T-helper 22 cell (primary cell): ENCODE measurements at regions not wholly inside any gene's neighbourhood (a gene's known extent, or its start where the extent isn't known, plus 50 kb on each side); places are given as distances from the start of the nearest gene placed in this dataset.
"Not testable (repeated sequence)": the region's sequence is repeated elsewhere in the genome, so short reads cannot be mapped to it uniquely, and the experiment has no call there.

Source experiments
- DNase-seq: peaks from one replicate; pipeline ENCODE4 v3.0.0-alpha.2; 2020; ENCODE audit warnings: low read depth

DNA sequence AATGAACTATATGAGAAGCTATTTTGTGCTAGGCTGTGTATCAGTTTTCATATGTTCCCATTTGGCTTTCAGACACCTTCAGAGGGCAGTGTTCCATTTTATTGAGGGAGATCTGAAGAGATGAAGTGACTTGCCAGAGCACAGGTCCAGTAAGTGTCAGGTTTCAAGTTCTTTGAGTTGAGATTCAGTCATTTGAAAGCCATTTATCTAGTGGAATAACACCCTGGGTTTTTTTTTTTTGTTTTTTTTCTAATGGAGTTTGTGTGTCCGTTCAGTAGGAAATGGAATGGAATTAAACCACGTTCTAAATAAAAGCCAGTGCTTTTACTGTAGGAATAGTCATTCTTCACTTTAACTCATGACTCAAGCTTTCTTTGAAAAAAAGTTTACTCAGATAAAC lies 652.9 kb upstream of the USP24 start:
- no peak for DNase-seq

DNA sequence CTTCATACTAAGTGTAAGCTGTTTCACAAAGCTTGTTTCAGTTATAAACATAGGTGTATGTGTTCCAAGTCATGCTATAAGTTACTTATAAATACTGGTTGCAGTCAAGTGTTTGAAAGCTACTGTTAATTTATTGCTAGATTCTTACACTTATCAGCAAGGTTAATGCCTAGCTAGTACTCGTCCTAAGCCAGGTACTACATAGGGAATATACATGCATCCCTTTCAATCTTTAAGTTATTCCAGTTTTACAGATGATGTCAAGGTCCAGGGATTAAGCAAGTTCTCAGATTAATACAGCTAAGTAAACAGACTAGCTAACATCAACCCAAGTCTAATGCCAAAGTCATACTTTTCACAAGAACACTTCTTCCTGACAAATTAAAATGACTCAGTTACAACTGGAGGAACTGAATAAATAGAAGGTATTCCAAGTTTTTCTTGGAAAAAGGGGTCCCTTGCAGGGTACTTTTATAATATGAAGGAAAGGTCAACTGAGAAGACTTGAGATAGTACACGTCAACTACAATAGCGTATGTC lies 652.2 kb upstream of the USP24 start:
- DNase-seq = no peak

DNA sequence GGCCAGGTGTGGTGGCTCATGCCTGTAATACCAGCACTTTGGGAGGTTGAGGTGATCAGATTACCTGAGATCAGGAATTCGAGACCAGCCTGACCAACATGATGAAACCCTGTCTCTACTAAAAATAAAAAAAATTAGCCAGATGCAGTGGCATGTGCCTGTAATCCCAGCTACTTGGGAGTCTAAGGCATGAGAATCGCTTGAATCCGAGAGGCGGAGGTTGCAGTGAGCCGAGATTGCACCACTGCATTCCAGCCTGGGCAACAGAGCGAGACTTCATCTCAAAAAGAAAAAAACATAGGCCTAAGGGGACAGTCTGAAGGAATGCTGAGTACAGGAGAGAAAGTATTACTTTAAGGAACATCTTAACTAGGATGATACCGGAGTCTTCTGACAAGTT lies 650.6 kb upstream of the USP24 start:
- DNase-seq = not testable (repeated sequence)

DNA sequence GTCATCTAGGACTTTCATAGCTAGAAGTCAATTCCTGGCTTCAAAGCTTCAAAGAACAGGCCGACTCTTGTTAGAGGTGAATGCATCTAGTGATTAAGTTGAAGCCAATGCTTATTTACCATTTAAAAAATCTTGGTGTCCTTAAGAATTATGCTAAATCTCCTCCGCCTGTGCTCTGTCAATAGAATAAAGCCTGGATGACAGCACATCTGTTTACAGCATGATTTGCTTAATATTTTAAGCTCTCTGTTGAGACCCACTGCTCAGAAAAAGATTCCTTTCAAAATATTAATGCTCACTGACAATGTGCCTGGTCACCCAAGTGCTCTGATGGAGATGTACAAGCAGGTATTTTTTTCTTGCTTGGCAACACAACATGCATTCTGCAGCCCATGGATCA lies 649.1 kb upstream of the USP24 start:
- DNase-seq = no peak

DNA sequence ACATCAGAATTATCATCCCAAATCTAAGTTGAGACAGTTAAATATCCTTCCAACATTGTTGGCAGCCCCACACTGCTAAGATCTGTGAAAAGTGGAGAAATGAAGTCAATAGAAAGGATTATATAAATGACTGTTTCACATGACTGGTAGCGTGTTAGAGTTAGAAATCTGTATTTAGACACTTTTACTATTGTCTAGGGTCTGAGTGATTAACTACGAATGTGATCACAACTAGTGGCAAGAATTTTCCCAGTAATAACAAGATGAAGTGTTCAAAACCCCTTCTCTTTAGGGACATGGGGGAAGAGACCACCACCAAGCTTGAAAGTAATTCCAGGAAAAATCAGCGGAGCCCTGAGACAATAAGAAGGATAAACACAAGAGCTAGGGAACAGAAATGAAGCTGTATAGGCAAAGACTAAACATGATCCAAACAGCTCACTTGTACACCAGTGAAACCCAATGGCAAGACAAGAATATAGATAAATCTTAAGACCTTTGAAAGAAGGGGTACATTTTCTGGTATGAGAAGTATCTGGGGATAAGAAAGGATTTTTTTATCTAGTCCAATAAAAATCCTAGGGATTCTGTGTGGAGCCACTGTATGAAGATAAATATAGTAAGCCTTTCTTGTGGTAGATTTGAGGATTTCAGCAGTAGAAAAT lies 646.6 kb upstream of the USP24 start:
- no peak for DNase-seq

DNA sequence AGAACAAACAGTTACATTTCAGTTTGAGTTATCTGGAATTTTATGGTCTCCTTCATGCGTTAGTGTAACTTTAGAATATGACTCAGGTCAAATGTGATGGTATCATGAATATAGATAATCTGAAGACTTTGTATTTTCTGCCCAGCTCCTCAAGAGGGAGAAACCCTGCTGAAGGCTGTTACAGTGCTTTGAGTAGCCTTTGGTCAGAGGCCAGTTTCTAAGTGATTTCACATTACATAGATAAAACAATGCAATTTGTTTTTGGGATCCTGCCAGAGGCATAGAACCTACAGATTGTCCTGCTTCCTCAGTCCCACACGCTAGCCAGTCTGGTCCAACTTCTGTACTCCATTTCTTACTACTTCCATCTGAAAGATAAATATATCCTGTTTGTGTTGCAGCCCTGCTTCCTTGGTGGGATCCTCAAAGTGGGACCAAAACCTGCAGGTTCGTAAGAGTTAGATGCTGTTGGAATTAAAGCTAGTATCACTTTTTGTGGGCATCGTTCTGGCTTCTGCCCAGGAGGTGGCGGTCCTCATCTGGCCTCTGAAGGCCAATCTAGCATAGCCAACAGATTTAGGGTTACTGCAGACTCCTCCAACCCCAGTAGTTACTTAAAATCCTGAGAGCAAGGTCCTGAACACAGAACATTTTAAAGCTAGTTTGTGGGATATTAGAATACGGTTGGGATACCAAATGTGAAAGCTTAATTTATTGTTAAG lies 645.8 kb upstream of the USP24 start:
- DNase-seq = no peak

DNA sequence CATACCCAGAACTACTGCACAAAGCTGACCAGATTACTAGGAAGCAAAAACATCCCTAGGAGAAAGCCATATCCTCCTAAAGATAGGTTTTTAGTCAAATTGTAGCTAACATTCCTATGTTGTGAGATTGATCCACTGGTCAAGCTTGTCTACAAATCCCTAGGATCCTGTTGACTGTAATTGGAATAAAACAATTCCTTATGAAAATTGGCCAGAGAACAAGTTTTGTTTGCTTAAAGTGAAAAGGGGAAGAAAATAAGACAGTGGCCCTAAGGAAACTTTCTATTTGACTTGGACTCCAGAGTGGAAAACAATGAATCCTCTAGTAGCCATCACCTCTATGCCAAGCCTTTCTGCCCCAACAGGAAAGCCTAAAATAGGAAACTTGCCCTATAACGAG lies 645.2 kb upstream of the USP24 start:
- DNase-seq = no peak

DNA sequence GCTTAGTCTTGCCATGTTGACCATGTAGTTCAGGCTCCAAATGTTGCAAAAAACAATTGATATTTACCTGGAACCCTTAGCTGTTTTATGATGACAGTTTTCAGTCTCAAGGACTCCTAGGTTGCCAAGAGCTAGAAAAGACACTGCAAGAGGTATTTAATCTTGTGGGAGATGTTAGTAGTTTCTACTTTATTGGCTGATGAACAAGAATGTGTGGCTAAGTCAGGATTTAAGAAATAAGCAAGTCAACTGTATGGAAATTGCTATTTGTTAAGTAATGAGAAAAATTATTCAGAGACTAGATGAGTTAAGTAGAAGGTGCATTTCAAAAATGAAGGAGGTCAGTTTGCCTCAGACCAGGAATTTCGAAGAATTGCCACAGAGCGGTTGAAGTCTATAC lies 639.7 kb upstream of the USP24 start:
- no peak for DNase-seq

DNA sequence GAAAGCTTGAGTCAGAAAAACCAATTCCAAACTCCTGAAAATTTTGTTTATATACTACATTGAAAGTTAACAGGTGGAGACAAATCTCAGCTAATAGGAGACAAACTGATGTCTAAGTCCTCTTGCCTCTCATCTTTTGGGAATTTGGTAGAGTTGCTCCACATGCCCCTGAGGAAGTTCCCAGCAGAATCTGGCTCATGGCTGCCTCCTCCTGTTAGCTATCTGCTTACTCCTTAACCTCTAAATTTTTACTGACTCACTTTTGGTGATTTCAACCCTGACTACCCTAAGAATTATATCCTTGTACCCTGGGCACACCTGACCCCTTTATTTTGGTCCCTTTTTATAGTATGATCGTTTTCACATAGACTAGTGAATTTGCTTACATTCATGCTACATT lies 633.7 kb upstream of the USP24 start:
- no peak for DNase-seq

DNA sequence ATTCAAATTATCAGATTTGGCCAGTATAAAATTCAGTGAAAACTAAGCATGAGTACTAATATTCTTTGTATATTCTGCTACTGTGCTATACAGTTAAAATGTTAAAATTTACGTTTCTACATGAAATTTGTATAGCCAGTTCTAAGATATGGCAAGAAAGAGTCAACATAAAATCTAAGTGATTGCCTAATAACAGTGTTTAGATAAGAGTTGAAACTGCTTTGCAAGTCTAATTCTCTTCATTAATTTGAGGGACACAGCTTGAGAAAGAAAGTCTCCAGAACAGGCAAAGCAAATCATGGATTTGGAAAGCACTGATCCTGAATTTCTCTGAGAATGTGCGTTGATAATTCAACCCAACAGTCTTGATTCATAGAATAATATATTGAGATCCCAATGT lies 630.9 kb upstream of the USP24 start:
- DNase-seq = no peak

DNA sequence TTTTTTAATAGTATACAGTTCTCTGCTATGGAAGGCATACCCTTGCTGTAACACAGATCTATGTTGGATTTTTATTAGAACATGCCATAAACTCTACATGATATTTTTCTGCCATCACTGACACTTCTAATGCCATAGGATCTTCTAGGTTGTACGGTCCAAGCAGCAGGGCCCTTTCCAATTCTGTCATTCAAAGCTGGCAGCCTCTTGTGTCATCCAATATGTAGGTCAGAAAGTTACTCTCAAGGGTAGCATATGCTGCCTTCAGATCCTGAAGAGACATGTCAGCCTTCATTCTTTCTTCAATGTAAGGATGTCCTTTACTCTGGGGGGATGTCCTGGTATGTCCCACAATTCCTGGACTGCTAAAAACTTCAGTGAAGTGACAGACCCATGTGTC lies 629.2 kb upstream of the USP24 start:
- DNase-seq = no peak

DNA sequence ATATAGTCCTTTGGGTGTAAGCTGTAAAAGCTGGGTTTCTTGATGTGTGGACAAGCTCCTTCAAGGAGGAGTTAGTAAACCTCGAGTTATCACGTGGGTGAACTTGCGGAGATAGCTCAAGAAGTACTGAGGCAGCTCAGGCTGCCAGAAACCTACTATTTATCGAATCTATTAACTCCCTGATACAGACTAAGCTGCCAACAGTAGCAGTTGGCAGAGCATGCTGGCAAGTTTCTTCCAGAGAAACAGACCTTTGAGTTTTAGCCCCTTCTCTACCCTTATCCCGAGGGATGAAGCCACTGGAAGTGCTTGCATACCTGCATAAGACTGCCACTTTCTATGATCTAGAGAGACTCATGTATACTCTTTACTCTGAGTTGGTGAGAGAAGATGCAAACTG lies 624.5 kb upstream of the USP24 start:
- DNase-seq = no peak

DNA sequence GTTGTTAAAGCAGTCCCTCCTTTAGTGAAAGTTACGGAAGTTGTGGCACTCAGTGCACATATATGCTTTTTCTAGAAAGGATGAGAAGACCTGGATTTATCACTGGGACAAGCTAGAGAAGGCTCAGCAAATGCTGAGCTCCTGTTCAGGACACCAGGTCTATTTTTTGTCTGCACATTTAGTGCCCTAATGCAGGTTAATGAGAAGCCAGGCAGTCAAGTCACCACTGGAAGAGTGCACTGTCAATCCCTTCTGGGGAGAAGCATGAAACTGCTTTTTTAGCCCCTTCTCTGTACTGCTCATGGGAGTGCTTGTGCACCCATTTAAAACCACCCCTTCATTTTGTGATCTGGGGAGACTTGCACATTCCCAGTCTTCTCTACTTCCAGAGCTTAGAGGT lies 624.1 kb upstream of the USP24 start:
- DNase-seq = no peak

DNA sequence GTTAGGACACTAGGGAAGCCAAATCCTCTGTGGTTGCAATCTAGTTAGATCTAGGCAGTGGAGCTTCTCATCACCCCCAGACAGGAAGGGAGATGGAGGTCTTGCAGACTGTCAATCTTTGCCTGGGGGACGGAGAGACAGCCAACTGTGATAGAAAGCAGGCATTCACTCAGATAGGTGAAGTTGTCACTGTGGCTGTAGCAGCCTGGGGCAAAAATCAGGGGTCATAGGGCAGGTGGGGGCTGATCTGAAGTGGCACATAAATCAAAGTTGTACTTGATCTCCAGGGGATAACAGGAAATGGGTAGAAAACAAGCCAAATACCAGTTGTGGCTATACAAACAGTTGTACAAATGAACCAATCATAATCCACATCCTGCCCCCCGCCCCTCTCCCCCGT lies 620.9 kb upstream of the USP24 start:
- no peak for DNase-seq

DNA sequence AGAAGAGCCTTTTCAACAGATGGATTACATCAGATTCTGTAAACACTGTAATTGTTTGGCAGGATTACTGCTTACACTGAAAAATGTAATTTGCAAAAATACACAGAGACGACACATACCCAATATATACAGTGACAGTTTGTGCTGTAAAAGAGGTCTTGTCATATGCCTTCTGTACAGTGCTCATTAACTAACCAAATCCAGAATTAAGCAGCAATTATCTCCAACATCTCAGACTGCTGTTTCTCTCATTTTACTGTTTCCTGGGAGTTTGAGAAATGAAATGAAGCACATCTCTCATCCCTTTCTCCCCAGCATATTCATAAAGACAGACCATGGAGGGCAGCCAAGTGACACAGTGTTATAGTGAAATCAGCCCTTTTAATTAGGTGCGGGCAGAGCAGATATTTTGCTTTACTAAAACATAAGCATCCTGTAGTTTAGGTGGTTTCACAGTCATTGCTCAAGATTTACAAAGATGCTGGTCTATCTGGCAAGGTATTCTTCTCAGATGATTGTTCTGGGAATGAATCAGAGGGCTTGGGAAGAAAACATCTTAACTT lies 618.4 kb upstream of the USP24 start:
- no peak for DNase-seq

DNA sequence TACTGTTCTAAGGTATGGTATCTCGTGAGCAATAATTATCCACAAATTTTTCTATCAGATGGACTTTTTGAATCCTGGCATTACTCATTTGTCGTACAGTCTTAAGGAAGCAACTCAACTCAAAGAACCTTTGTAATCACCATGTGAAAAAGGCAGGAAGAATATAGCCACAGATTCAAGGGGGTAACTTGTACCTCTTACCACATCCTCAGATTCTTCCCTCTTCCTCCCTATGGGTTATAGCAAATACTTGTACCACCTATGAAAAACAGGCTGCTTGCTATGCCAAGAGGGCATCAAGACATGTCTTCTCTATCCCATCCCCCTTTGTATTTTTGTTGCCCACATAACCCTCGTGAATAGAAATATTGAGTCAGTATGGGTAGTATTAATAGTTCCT lies 616.6 kb upstream of the USP24 start:
- DNase-seq = no peak

DNA sequence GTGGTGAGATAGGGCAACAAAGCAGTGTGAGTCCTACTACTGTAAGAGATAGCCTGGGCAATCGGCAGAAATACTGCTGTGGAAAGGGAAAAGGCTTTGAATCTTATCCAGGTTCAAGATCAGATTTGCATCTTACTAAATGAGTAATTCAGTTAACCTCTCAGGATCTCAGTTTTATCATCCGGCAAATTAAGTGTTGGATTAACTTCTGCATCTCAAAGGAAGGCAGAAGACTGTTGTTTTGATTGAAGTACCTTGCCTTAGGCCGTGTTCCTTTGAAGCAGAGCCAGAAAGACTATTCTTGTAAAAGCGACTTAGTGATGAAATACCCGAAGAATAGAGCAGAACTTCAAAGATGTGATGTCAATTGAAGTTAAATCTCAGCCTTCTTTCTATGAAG lies 612.9 kb upstream of the USP24 start:
- no peak for DNase-seq

DNA sequence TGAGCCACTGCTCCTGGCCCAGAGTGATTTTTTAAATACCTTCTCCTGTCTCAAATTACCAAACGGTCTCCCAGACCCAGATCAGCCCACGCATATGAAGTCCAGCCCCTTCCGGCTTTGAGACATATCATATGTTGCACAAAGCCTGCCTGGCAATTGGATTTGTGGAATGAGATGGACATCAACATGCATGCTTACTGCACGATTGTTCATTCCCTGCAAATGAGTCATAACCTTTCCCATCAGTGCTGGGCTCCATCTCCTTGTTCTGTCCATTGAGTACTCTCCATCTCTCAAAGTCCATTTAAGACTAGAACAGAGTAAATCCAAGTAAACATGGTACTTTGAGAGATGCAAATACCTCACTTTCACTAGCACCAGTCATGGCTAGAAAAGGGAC lies 612.2 kb upstream of the USP24 start:
- no peak for DNase-seq

DNA sequence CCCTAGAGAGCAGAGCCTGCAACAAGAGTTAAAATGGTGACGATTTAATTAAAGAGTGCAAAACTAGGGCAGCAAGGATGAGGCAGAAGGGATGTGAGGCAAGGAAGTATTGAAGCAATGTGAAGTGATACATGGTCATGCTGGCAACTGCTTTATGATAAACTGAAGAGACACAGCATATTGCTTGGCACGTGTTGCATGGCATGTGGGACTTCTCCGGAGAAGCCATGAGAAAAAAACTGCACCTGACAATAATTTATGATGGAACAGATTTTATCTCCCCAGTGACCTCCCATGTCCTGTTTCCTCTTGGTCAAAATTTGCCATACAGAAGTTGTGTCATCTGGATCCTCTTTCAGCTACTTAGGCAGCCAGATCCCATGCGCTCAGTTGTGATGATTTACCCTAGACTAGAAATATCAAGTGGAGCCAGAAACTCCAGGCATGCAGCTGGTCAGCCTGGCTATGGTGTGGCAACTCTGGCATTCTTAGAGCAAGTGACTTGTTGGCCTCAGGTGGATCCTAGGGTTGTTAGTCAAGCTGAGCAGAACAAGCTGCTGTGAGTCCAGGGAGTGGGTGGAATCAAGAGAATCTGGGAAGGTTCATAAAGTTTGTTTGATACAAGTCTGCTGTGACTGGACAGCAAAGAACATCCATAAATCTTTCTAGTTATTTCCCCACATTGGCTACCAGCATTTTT lies 611.4 kb upstream of the USP24 start:
- no peak for DNase-seq

DNA sequence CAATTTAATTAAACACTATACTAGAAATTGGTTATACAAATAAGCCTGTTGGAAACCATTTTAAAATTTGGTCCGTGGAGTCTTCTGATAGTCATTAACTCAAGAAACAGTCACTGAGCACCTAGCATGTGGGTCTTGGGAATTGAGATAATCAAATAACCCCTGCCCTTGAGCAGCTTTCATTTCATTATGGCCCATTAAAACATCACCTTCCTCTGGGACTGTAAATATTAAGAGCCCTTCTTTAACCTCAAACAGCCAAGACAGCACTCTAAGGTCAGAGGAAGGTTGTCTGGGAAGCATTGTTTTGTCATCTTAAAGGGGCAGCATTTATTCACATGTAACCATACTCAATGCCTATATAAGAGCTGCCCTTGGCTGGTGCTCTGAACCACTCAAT lies 610.3 kb upstream of the USP24 start:
- DNase-seq = no peak

DNA sequence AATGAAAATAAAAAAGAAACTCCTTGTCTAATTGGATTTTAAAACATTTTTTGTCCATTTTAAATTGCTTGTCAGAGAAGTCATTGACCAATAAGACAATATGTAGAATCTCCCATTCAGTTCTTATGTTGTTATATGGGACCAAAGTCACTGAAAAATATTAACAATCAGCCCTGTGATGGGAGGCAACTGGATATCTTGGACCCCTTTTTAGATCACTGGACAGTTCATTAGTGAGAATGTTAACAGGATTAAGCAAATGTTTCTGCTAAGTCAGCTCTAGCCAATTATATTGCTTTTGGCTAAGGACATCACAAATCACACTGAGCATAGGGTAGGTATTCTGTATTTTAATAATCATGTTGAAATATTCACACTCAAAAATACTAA lies 609.1 kb upstream of the USP24 start:
- DNase-seq = no peak

DNA sequence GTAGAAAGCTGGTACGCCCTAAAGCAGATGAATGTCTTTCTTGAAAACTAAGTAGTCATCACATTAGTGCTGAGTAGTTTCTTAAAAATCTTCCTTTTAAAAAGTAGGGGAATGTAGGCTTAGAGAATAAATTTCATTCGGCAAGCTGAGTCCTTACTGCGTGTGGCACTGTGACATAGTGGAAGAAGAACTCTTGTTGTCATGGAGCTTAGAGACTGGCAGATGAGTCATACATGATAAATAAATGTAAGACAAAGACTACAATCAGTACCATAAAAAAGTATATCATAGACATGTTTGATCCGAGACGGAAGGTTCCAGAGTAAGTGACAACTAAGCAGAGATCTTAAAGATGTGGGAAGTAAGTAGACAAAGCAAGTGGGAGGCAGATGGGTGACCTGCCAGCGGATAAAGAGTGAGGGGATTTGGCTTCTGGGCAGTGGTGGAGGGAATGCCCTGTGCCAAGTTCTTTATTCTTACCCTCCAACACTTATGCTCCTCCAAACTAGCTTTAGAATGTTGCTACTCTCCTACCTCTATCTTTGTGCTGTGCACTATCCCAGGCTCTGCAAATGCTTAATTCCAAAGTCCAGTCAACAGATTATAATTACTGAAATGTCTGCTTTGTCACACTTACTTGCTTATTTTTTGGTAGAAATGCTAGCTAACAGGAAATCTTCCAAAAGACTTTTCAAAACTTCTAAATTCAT lies 608.5 kb upstream of the USP24 start:
- no peak for DNase-seq
